Astrocyte of the spinal cord (primary cell): ENCODE measurements at regions not wholly inside any gene's neighbourhood (a gene's known extent, or its start where the extent isn't known, plus 50 kb on each side); places are given as distances from the start of the nearest gene placed in this dataset.

ENCODE experiments used
- DNase-seq: peaks from one replicate; pipeline ENCODE4 v3.0.0; 2011; ENCODE audit warnings: low read depth, low spot score
- H3K4me3 ChIP-seq: 2 replicates; pipeline ENCODE4 v1.5.1; 2011; ENCODE audit warnings: low read depth, mild to moderate bottlenecking, low read length, moderate library complexity
- in situ Hi-C: cut with HindIII; loops from 2 replicates; pipeline ENCODE4 v1.10.0; 2017; ENCODE audit warnings: low sequenced_read_pairs
- TF ChIP-seq, protein P1 (sequence below): IDR thresholded peaks from 2 replicates; pipeline ENCODE4 v1.5.1; 2012; ENCODE audit warnings: low read depth, mild to moderate bottlenecking, low read length, inconsistent platforms

DNA sequence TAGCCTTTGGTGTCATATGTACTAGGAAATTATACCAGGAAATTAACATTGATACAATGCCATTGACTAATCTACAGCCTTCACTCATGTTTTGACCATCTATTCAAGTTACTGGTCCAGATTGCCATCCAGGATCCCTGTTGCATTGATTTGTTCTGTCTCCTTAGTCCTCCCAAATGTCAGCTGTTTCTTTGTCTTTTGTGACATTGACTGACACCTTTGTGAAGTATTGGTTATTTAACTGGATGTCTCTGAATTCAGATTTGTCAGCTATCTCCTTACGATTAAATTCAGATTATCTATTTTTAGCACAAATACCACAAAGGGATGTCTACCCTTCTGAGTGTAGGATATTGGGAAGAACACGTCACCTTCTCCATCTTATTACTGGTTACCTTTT is 73.7 kb upstream of the CTNND2 start:
- TF ChIP-seq, protein P1, sequence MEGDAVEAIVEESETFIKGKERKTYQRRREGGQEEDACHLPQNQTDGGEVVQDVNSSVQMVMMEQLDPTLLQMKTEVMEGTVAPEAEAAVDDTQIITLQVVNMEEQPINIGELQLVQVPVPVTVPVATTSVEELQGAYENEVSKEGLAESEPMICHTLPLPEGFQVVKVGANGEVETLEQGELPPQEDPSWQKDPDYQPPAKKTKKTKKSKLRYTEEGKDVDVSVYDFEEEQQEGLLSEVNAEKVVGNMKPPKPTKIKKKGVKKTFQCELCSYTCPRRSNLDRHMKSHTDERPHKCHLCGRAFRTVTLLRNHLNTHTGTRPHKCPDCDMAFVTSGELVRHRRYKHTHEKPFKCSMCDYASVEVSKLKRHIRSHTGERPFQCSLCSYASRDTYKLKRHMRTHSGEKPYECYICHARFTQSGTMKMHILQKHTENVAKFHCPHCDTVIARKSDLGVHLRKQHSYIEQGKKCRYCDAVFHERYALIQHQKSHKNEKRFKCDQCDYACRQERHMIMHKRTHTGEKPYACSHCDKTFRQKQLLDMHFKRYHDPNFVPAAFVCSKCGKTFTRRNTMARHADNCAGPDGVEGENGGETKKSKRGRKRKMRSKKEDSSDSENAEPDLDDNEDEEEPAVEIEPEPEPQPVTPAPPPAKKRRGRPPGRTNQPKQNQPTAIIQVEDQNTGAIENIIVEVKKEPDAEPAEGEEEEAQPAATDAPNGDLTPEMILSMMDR, result no peak
- in situ Hi-C loops, result no loop called here
- H3K4me3 ChIP-seq, result no peak overlapping the region
- DNase-seq, result no peak

DNA sequence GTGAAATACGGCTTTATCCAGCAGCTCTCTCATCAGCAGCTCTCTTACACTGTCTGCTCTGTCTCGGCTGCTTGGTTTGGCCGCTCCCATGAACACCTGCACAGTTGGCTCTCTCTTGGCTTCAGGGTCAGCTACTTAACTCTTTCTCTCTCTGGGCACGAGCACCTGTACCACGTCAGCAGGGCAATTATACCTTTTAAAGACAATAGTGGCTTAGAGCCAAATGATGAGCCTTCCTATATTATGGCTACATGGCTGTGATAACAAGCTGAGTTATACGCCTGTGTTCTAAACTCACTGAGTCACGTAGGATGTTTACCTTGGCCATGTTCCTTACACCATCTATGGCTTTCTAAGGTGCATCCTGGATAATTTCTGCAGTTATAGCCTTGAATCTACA is 69.2 kb upstream of the CTNND2 start:
- no peak overlapping the region for H3K4me3 ChIP-seq
- in situ Hi-C loops, result no loop called here
- no peak for DNase-seq
- TF ChIP-seq, protein P1, result no peak

DNA sequence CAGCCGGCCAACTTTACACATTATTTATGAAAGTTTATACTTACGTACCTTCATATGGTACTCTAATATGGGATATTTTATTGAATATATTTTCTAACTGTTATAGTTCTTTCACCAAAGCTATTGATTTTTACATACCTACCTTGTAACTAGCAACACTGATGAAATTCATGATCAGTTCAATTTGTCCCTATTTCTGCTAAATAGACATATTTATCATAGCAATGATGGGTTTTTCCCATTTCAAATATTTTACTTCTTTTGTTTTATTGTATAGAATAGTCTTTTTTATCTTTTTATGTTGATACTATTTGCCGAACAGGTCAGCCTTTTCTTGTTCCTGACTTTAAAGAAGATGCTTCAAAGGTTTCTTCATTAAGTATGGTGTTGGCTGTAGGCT is 59.0 kb upstream of the CTNND2 start:
- TF ChIP-seq, protein P1, result no peak
- DNase-seq, result no peak
- no peak overlapping the region for H3K4me3 ChIP-seq
- in situ Hi-C loops, result no loop called here

DNA sequence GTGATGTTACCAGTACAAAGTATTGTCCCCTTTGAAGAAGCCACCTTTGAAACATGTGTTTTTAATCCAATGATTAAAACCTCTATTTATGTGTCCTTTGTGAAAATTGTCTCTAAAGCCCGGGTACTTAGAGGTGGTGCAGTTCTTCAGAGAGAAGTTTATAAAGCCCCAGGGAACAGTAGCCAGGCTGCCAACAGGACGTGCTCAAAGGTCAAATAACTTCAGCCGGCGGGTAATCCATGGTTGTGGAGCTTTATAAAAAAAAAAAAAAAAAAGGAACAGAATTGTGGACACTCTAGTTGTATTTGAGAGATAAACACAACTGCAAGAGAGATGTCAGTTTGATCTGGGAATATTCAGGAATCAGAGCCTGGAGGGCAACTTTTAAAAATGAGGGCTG is 57.9 kb upstream of the CTNND2 start:
- in situ Hi-C loops, result no loop called here
- DNase-seq, result no peak
- no peak overlapping the region for H3K4me3 ChIP-seq
- TF ChIP-seq, protein P1, result no peak

DNA sequence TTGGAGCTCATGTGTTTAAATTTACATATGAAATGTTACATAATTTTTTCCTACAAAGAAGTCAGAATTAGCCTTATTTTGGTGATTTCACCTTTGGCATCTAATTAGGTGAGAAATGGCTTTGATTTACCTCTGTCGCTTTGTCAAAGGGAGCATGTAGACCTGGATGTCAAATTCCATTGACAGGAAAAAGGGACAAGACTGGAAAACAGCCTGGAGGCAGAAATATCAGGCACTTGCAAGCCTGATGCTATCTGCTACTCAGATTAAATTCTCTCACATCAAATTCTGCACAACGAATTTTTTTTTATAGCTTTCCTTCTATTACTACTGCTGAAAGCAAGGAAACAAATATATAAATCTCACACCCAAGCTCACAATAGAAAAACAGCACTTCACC is 54.1 kb upstream of the CTNND2 start:
- in situ Hi-C loops, result no loop called here
- DNase-seq, result no peak
- TF ChIP-seq, protein P1, result no peak
- no peak overlapping the region for H3K4me3 ChIP-seq

DNA sequence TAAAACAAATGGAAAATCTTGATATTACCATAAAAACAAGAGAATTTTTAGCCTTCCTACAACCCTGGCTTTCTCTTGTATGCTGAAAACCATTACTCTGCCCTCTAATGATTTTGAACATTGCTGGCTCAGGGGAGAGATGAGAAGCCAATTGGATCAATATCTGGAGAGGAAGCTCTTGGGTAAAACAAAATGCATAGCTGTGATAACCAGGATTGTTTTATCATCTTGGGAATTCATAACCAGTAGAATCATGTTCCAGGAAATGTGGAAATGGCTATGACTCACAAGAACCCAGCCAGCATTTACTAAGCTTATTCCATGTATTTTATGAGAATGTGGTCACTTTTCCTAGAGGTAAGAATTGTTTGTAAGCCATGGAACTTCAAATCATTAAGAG is 51.1 kb upstream of the CTNND2 start:
- H3K4me3 ChIP-seq, result no peak overlapping the region
- in situ Hi-C loops, result no loop called here
- TF ChIP-seq, protein P1, result no peak
- peak; percentile 42 for DNase-seq
